SK-N-SH (cell line): ENCODE measurements at regions not wholly inside any gene's neighbourhood (a gene's known extent, or its start where the extent isn't known, plus 50 kb on each side); places are given as distances from the start of the nearest gene placed in this dataset.

Source experiments
- CTCF ChIA-PET: fragments of 300-600, 350-600 bp; formaldehyde crosslinking; extraction: SDS; loops from one replicate; lab custom pipeline; 2021; lab: Yijun Ruan, JAX
- POLR2A ChIA-PET: fragments of 350-600 bp; sonication (Branson Sonifier 250); formaldehyde crosslinking; extraction: SDS; loops from one replicate; lab custom pipeline; 2020; ENCODE audit warnings: antibody characterized with exemption, inconsistent platforms; lab: Yijun Ruan, JAX
- DNase-seq: peaks from one replicate; pipeline ENCODE4 v3.0.0; 2012
- H2AFZ ChIP-seq: fragments of 200-600 bp; sonication (generic); 2 replicates; pipeline ENCODE4 v1.8.1; 2016; ENCODE audit warnings: antibody characterized with exemption, mild to moderate bottlenecking, low read depth
- H3F3A ChIP-seq: fragments of 200-600 bp; sonication (generic); replicated peaks from 2 replicates; pipeline ENCODE3; 2016; ENCODE audit warnings: antibody characterized with exemption, mild to moderate bottlenecking; ENCODE audit not compliant: insufficient read depth
- H3K27ac ChIP-seq, 2 experiments: fragments of 200-500 bp in 1 of 2; fragments of 200-600 bp in 1 of 2; sonication (Bioruptor generic) in 1 of 2; sonication (generic), shearing (Covaris generic) in 1 of 2; 2 replicates each; pipeline versions ENCODE4 v1.5.1 to v1.6.1; 2014 to 2016; ENCODE audit warnings: low read depth in 2 of 2, inconsistent platforms in 1 of 2, low read length in 1 of 2, mild to moderate bottlenecking in 1 of 2, mixed read lengths in 1 of 2
- H3K27me3 ChIP-seq: fragments of 200-600 bp; sonication (generic), shearing (Covaris generic); 2 replicates; pipeline ENCODE4 v1.6.1; 2016; ENCODE audit warnings: mixed run types; ENCODE audit not compliant: insufficient read depth
- H3K36me3 ChIP-seq, 2 experiments: fragments of 200-500 bp in 1 of 2; fragments of 200-600 bp in 1 of 2; sonication (Bioruptor generic) in 1 of 2; sonication (generic) in 1 of 2; replicated peaks in 1 of 2; 2 replicates each; pipeline versions ENCODE3 to v1.5.1; 2014 to 2016; ENCODE audit warnings: low read length in 1 of 2, mild to moderate bottlenecking in 1 of 2; ENCODE audit not compliant: insufficient read depth in 2 of 2, control insufficient read depth in 1 of 2
- H3K4me1 ChIP-seq, 2 experiments: fragments of 200-500 bp in 1 of 2; fragments of 200-600 bp in 1 of 2; sonication (Bioruptor generic) in 1 of 2; sonication (generic), shearing (Covaris generic) in 1 of 2; 2 replicates each; pipeline versions ENCODE4 v1.5.1 to v1.6.1; 2014 to 2016; ENCODE audit warnings: low read depth in 1 of 2, low read length in 1 of 2, mixed run types in 1 of 2; ENCODE audit not compliant: insufficient read depth in 2 of 2, control insufficient read depth in 1 of 2
- H3K4me2 ChIP-seq: fragments of 200-600 bp; sonication (generic), shearing (Covaris generic); 2 replicates; pipeline ENCODE4 v1.6.1; 2017; ENCODE audit warnings: mixed run types
- H3K4me3 ChIP-seq, 2 experiments: fragments of 200-500 bp in 1 of 2; fragments of 200-600 bp in 1 of 2; sonication (Bioruptor generic) in 1 of 2; sonication (generic), shearing (Covaris generic) in 1 of 2; 2 replicates each; pipeline versions ENCODE4 v1.5.1 to v1.8.1; 2014 to 2016; ENCODE audit warnings: low read depth in 2 of 2, inconsistent platforms in 1 of 2, low read length in 1 of 2, mild to moderate bottlenecking in 1 of 2, mixed read lengths in 1 of 2, moderate library complexity in 1 of 2
- H3K79me2 ChIP-seq: fragments of 200-600 bp; sonication (generic); 2 replicates; pipeline ENCODE4 v1.8.1; 2017; ENCODE audit warnings: mild to moderate bottlenecking; ENCODE audit not compliant: insufficient read depth
- H3K9ac ChIP-seq: fragments of 200-600 bp; sonication (generic); 2 replicates; pipeline ENCODE4 v1.6.1; 2017; ENCODE audit warnings: mixed run types
- H3K9me2 ChIP-seq: fragments of 200-600 bp; sonication (generic); 2 replicates; pipeline ENCODE4 v1.6.1; 2017; ENCODE audit warnings: mixed run types
- H3K9me3 ChIP-seq: fragments of 200-600 bp; sonication (generic); 2 replicates; pipeline ENCODE4 v1.6.1; 2017; ENCODE audit warnings: mixed run types, mild to moderate bottlenecking, moderate library complexity
- H4K20me1 ChIP-seq: fragments of 200-600 bp; sonication (generic); 2 replicates; pipeline ENCODE4 v1.6.1; 2017; ENCODE audit warnings: mild to moderate bottlenecking, mixed run types; ENCODE audit not compliant: insufficient read depth
- CHD2 ChIP-seq: fragments of 150-350 bp; IDR thresholded peaks from 2 replicates; pipeline ENCODE4 v1.6.1; 2018; ENCODE audit warnings: low read length; ENCODE audit not compliant: partially characterized antibody
- CTCF ChIP-seq: fragments of 200-600 bp; sonication (generic); IDR thresholded peaks from 2 replicates; pipeline ENCODE4 v1.6.1; 2017; ENCODE audit warnings: antibody characterized with exemption, mild to moderate bottlenecking, moderate library complexity
- ELF1 ChIP-seq: IDR thresholded peaks from 2 replicates; pipeline ENCODE4 v1.4.0; 2012
- EP300 ChIP-seq, 2 experiments: IDR thresholded peaks; 2 replicates each; pipeline versions ENCODE4 v1.4.0 to v1.6.1; 2012; ENCODE audit warnings: borderline replicate concordance in 1 of 2, low read depth in 1 of 2, low read length in 1 of 2
- FOSL2 ChIP-seq: IDR thresholded peaks from 2 replicates; pipeline ENCODE4 v1.4.0; 2012; ENCODE audit warnings: low read depth, mild to moderate bottlenecking, moderate library complexity, borderline replicate concordance
- FOXJ3 ChIP-seq: sonication (generic); formaldehyde crosslinking; IDR thresholded peaks from 2 replicates; pipeline ENCODE4 v1.5.1; 2020; ENCODE audit warnings: mild to moderate bottlenecking, missing genetic modification reagents
- FOXM1 ChIP-seq: IDR thresholded peaks from 2 replicates; pipeline ENCODE4 v1.4.0; 2012; ENCODE audit warnings: low read depth, mild to moderate bottlenecking
- GABPA ChIP-seq: IDR thresholded peaks from 2 replicates; pipeline ENCODE4 v1.4.0; 2012; ENCODE audit warnings: low read depth, mild to moderate bottlenecking
- GATA2 ChIP-seq: sonication (generic); formaldehyde crosslinking; IDR thresholded peaks from 2 replicates; pipeline ENCODE4 v1.5.0; 2020; ENCODE audit warnings: mild to moderate bottlenecking, missing genetic modification reagents
- NFIC ChIP-seq: IDR thresholded peaks from 2 replicates; pipeline ENCODE4 v1.4.0; 2012; ENCODE audit warnings: borderline replicate concordance
- RCOR1 ChIP-seq: fragments of 150-350 bp; IDR thresholded peaks from 2 replicates; pipeline ENCODE4 v1.6.1; 2017; ENCODE audit warnings: antibody characterized with exemption, low read length
- RXRA ChIP-seq: IDR thresholded peaks from 2 replicates; pipeline ENCODE4 v1.4.0; 2012; ENCODE audit warnings: low read depth, mild to moderate bottlenecking, borderline replicate concordance
- SMC3 ChIP-seq: IDR thresholded peaks from 2 replicates; pipeline ENCODE4 v1.6.1; 2012; ENCODE audit warnings: low read depth, low read length, improper control_type of control experiment
- USF2 ChIP-seq: fragments of 150-350 bp; IDR thresholded peaks from 2 replicates; pipeline ENCODE4 v1.6.1; 2017; ENCODE audit warnings: antibody characterized with exemption, low read length, low read depth, borderline replicate concordance
- WGBS: methylation state at CpG from one replicate; pipeline ENCODE4 v1.1.6; 2017; ENCODE audit warnings: low lambda C conversion rate; 5-methylcytosine and 5-hydroxymethylcytosine counted together
- TF ChIP-seq, protein P1 (sequence below): IDR thresholded peaks from 2 replicates; pipeline ENCODE4 v1.4.0; 2012; ENCODE audit warnings: low read depth
- TF ChIP-seq, protein P2 (sequence below): IDR thresholded peaks from 2 replicates; pipeline ENCODE4 v1.6.1; 2012; ENCODE audit warnings: mild to moderate bottlenecking, low read depth, low read length, moderate library complexity

GRCh38 chr13:104895521-104895920 lies 1639.9 kb downstream of the EFNB2 start:
- Histone ChIP-seq H3K9ac (no peak overlapping the region), H2AFZ (no peak overlapping the region), H3K9me3 (no peaks in the 10 kb centered on the region), H3F3A (no peaks in the 10 kb centered on the region), H3K27ac (no peak overlapping the region), H4K20me1 (no peaks in the 10 kb centered on the region), H3K4me3 (no peak overlapping the region), H3K4me1 (no peaks in the 10 kb centered on the region), H3K79me2 (no peaks in the 10 kb centered on the region), H3K9me2 (no peaks in the 10 kb centered on the region), H3K27me3 (no peaks in the 10 kb centered on the region), H3K36me3 (no peaks in the 10 kb centered on the region), H3K4me2 (no peak overlapping the region)
- no peak for DNase-seq
- ChIA-PET CTCF (no interaction called here), POLR2A (no interaction called here)
- WGBS, result 14% methylated on average over 1 of the region's 1 CpG
- TF ChIP-seq, protein P1, sequence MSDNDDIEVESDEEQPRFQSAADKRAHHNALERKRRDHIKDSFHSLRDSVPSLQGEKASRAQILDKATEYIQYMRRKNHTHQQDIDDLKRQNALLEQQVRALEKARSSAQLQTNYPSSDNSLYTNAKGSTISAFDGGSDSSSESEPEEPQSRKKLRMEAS, result no peak
- no peak for TF ChIP-seq FOXM1
- TF ChIP-seq USF2, result no peak

- no peak for DNase-seq
- H3K9me2 ChIP-seq, result no peaks in the 10 kb centered on the region
Observed at GRCh38 chr13:104875038-104875754, 1660.3 kb downstream of the EFNB2 start.

DNA sequence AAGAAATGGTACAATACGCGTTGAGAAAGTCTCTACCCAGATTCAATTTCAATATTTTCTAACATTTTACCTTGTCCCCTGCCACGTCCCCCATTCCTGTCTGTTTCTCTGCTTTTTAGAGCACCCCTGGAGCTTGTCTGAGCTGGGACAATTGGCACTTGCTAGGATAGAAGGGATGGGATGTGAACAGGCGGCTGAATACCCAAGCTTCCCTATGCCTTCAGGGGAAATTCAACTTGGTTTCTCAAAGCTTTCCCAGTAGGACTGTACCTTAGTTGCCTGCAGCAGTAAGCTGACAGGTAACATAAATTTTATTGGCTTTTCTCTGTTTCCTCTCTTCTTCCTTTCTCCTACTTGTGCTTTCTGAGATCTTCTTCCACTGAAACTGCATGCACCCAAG lies 1663.3 kb downstream of the EFNB2 start:
- Histone ChIP-seq H3K4me3 (no peak overlapping the region), H3K27me3 (no peaks in the 10 kb centered on the region), H3K9ac (no peak overlapping the region), H3K36me3 (no peaks in the 10 kb centered on the region), H3K9me2 (no peaks in the 10 kb centered on the region), H3K27ac (no peak overlapping the region), H3K4me1 (no peaks in the 10 kb centered on the region; a peak in 1 of 4 replicates), H4K20me1 (no peaks in the 10 kb centered on the region), H3K9me3 (no peaks in the 10 kb centered on the region), H3K79me2 (no peaks in the 10 kb centered on the region), H3F3A (no peaks in the 10 kb centered on the region), H3K4me2 (no peak overlapping the region), H2AFZ (no peak overlapping the region)
- WGBS, result 42% methylated on average over 4 of the region's 4 CpGs
- DNase-seq, result no peak
- POLR2A ChIA-PET, result no interaction called here
- CTCF ChIA-PET, result no interaction called here
- TF ChIP-seq EP300 (IDR thresholded peaks at IDR 0.05; ENCODE audit: borderline replicate concordance in 1 of 2, low read depth in 1 of 2, low read length in 1 of 2) (no peak), NFIC (no peak), CHD2 (no peak), FOSL2 (no peak), GABPA (no peak), CTCF (no peak), GATA2 (no peak)
- TF ChIP-seq, protein P2, sequence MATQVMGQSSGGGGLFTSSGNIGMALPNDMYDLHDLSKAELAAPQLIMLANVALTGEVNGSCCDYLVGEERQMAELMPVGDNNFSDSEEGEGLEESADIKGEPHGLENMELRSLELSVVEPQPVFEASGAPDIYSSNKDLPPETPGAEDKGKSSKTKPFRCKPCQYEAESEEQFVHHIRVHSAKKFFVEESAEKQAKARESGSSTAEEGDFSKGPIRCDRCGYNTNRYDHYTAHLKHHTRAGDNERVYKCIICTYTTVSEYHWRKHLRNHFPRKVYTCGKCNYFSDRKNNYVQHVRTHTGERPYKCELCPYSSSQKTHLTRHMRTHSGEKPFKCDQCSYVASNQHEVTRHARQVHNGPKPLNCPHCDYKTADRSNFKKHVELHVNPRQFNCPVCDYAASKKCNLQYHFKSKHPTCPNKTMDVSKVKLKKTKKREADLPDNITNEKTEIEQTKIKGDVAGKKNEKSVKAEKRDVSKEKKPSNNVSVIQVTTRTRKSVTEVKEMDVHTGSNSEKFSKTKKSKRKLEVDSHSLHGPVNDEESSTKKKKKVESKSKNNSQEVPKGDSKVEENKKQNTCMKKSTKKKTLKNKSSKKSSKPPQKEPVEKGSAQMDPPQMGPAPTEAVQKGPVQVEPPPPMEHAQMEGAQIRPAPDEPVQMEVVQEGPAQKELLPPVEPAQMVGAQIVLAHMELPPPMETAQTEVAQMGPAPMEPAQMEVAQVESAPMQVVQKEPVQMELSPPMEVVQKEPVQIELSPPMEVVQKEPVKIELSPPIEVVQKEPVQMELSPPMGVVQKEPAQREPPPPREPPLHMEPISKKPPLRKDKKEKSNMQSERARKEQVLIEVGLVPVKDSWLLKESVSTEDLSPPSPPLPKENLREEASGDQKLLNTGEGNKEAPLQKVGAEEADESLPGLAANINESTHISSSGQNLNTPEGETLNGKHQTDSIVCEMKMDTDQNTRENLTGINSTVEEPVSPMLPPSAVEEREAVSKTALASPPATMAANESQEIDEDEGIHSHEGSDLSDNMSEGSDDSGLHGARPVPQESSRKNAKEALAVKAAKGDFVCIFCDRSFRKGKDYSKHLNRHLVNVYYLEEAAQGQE, result no peak

More at GRCh38 chr13:104875038-104875754, 1660.3 kb downstream of the EFNB2 start:
- Histone ChIP-seq H3K79me2 (no peaks in the 10 kb centered on the region), H3K4me1 (no peaks in the 10 kb centered on the region; a peak in 1 of 4 replicates), H3K27ac (no peak overlapping the region), H3F3A (no peaks in the 10 kb centered on the region), H4K20me1 (no peaks in the 10 kb centered on the region), H2AFZ (no peak overlapping the region), H3K4me3 (no peak overlapping the region), H3K9ac (no peak overlapping the region), H3K4me2 (no peak overlapping the region), H3K36me3 (no peaks in the 10 kb centered on the region), H3K9me3 (no peaks in the 10 kb centered on the region), H3K27me3 (no peaks in the 10 kb centered on the region)
- TF ChIP-seq SMC3 (no peak), ELF1 (no peak), CHD2 (no peak), FOSL2 (no peak), FOXJ3 (CRISPR knock-in tag) (no peak), RCOR1 (no peak), RXRA (no peak)
- TF ChIP-seq, protein P1, result no peak
- ChIA-PET POLR2A (no interaction called here), CTCF (no interaction called here)
- WGBS, result 84% methylated on average over 1 of the region's 2 CpGs
